B cell (primary cell): ENCODE measurements at regions not wholly inside any gene's neighbourhood (a gene's known extent, or its start where the extent isn't known, plus 50 kb on each side); places are given as distances from the start of the nearest gene placed in this dataset.

Experiments used
- ATAC-seq: fragments of 200-7000 bp; cut with Tn5 transposase; one replicate; pipeline ENCODE4 v1.10.0; 2021; ENCODE audit warnings: low read depth, mild to moderate bottlenecking, moderate number of reproducible peaks, moderate library complexity
- CTCF ChIA-PET: fragments of 350-600 bp; sonication (Branson Sonifier 250); formaldehyde crosslinking; loops from one replicate; lab custom pipeline; 2021; ENCODE audit warnings: antibody characterized with exemption, inconsistent platforms; lab: Charles Lee
- POLR2A ChIA-PET: fragments of 350-600 bp; sonication (Branson Sonifier 250); formaldehyde crosslinking; loops from one replicate; lab custom pipeline; 2021; ENCODE audit warnings: antibody characterized with exemption; lab: Charles Lee
- DNase-seq: peaks from one replicate; pipeline ENCODE4 v3.0.0; 2013
- H2AFZ ChIP-seq: 2 replicates; pipeline ENCODE4 v1.6.1; 2012; ENCODE audit warnings: mild to moderate bottlenecking, low read depth, low read length; ENCODE audit not compliant: insufficient read depth, poor library complexity, severe bottlenecking
- H3K27ac ChIP-seq, 2 donors: 1 replicate in 1 of 2; 2 replicates in 1 of 2; pipeline ENCODE4 v1.5.1; 2012 to 2013; ENCODE audit warnings: low read length in 2 of 2, mild to moderate bottlenecking in 2 of 2, moderate library complexity in 1 of 2
- H3K27me3 ChIP-seq, 4 experiments: fragments of 200-600 bp in 1 of 4; sonication (generic) in 1 of 4; replicated peaks in 1 of 4; 1 replicate in 2 of 4; 2 replicates in 2 of 4; pipeline versions ENCODE4 v1.6.1 to v1.7.0; 2013 to 2016; ENCODE audit warnings: low read length in 3 of 4, mild to moderate bottlenecking in 2 of 4, mixed read lengths in 1 of 4, moderate library complexity in 1 of 4; ENCODE audit not compliant: insufficient read depth in 4 of 4, control insufficient read depth in 3 of 4; ENCODE audit errors: control extremely low read depth in 1 of 4
- H3K36me3 ChIP-seq, 2 experiments: replicated peaks in 1 of 2; 1 replicate in 1 of 2; 2 replicates in 1 of 2; pipeline versions ENCODE4 v1.6.1 to v1.7.1; 2013; ENCODE audit warnings: low read length in 1 of 2; ENCODE audit not compliant: insufficient read depth in 2 of 2, control insufficient read depth in 1 of 2; ENCODE audit errors: control extremely low read depth in 1 of 2, extremely low read depth in 1 of 2
- H3K4me1 ChIP-seq, 2 donors: fragments of 200-600 bp in 1 of 2; sonication (generic) in 1 of 2; 1 replicate in 1 of 2; 2 replicates in 1 of 2; pipeline versions ENCODE4 v1.5.1 to v1.6.1; 2013 to 2017; ENCODE audit warnings: low read length in 2 of 2; ENCODE audit not compliant: control insufficient read depth in 2 of 2, insufficient read depth in 2 of 2
- H3K4me2 ChIP-seq: replicated peaks from 2 replicates; pipeline ENCODE3; 2012; ENCODE audit warnings: mild to moderate bottlenecking, low read depth, low read length; ENCODE audit not compliant: poor library complexity, severe bottlenecking
- H3K4me3 ChIP-seq, 5 experiments: fragments of 200-600 bp in 1 of 5; sonication (generic) in 1 of 5; 1 replicate in 3 of 5; 2 replicates in 2 of 5; pipeline versions ENCODE4 v1.5.1 to v1.7.0; 2011 to 2016; ENCODE audit warnings: low read length in 4 of 5, mild to moderate bottlenecking in 4 of 5, low read depth in 2 of 5, control low read depth in 1 of 5, moderate library complexity in 1 of 5; ENCODE audit not compliant: insufficient read depth in 1 of 5; ENCODE audit errors: control extremely low read depth in 1 of 5, extremely low read depth in 1 of 5
- H3K79me2 ChIP-seq: fragments of 200-600 bp; sonication (generic); one replicate; pipeline ENCODE4 v1.6.0; 2016; ENCODE audit warnings: low read length; ENCODE audit not compliant: control insufficient read depth, insufficient read depth
- H3K9ac ChIP-seq: fragments of 200-600 bp; sonication (generic); 2 replicates; pipeline ENCODE4 v1.6.1; 2017; ENCODE audit warnings: mild to moderate bottlenecking, low read length, moderate library complexity
- H3K9me3 ChIP-seq, 3 donors: one replicate each; pipeline versions ENCODE4 v1.6.1 to v1.7.1; 2013; ENCODE audit warnings: low read length in 2 of 3; ENCODE audit not compliant: control insufficient read depth in 2 of 3, insufficient read depth in 1 of 3; ENCODE audit errors: control extremely low read depth in 1 of 3
- H4K20me1 ChIP-seq: 2 replicates; pipeline ENCODE4 v1.6.0; 2012; ENCODE audit warnings: mild to moderate bottlenecking, low read length; ENCODE audit not compliant: insufficient read depth, control insufficient read depth, poor library complexity, severe bottlenecking
- H3K27ac Mint-ChIP-seq: one replicate; pipeline ENCODE4 v1.8.0; 2021; ENCODE audit warnings: mixed read lengths
- H3K27me3 Mint-ChIP-seq: one replicate; pipeline ENCODE4 v1.8.0; 2021; ENCODE audit warnings: mixed read lengths
- H3K4me1 Mint-ChIP-seq: one replicate; pipeline ENCODE4 v1.8.0; 2021; ENCODE audit warnings: mixed read lengths
- H3K4me3 Mint-ChIP-seq: one replicate; pipeline ENCODE4 v1.8.0; 2021; ENCODE audit warnings: mixed read lengths
- H3K9me3 Mint-ChIP-seq: one replicate; pipeline ENCODE4 v1.8.0; 2022; ENCODE audit warnings: mixed read lengths; ENCODE audit not compliant: insufficient read depth
- CTCF ChIP-seq: fragments of 200-600 bp; IDR thresholded peaks from one replicate; pipeline ENCODE4 v1.8.0; 2022; ENCODE audit warnings: antibody characterized with exemption, mild to moderate bottlenecking
- EZH2 ChIP-seq: IDR thresholded peaks from 2 replicates; pipeline ENCODE4 v1.6.1; 2012; ENCODE audit warnings: borderline replicate concordance, low read depth, mild to moderate bottlenecking, moderate library complexity, low read length; ENCODE audit not compliant: insufficient read depth, poor library complexity, severe bottlenecking
- WGBS: methylation state at CpG from one replicate; pipeline ENCODE4 v1.1.5; 2013; ENCODE audit warnings: missing lambda C conversion rate; ENCODE audit not compliant: insufficient coverage; 5-methylcytosine and 5-hydroxymethylcytosine counted together
- intact Hi-C: fragments of 100-400 bp; cut with micrococcal nuclease; formaldehyde crosslinking; loops from one replicate; pipeline ENCODE4 v1.10.0; 2022

- no peak overlapping the region for H3K9ac ChIP-seq
- Mint-ChIP-seq H3K4me1 (no peaks in the 10 kb centered on the region), H3K4me3 (no peak overlapping the region), H3K27me3 (no peaks in the 10 kb centered on the region), H3K27ac (no peak overlapping the region), H3K9me3 (peaks cover 7% of the 10 kb centered on the region)
- no peaks in the 10 kb centered on the region for H3K27me3 ChIP-seq
- H4K20me1 ChIP-seq, result no peaks in the 10 kb centered on the region
- intact Hi-C loops, result no loop called here
- no peak overlapping the region for H3K27ac ChIP-seq
- POLR2A ChIA-PET, result no interaction called here
- no peaks in the 10 kb centered on the region for H3K79me2 ChIP-seq
- WGBS, result no CpG with 5 or more reads among the region's 6 CpGs
- DNase-seq (no peak), ATAC-seq (no peak)
- H3K4me1 ChIP-seq, result no peaks in the 10 kb centered on the region
- H3K36me3 ChIP-seq, result no peaks in the 10 kb centered on the region
- H3K9me3 ChIP-seq, result no peaks in the 10 kb centered on the region
- no peak overlapping the region for H2AFZ ChIP-seq
- no peak overlapping the region for H3K4me3 ChIP-seq
- TF ChIP-seq EZH2 (no peak), CTCF (no peak)
- CTCF ChIA-PET, result no interaction called here
- no peak overlapping the region for H3K4me2 ChIP-seq
Observed at GRCh38 chr2:80947601-80948130, 643.1 kb upstream of the LRRTM1 start.

- no peak overlapping the region for H3K9ac ChIP-seq
- intact Hi-C loops, result no loop called here
- Mint-ChIP-seq H3K4me1 (no peaks in the 10 kb centered on the region), H3K9me3 (peaks cover 10% of the 10 kb centered on the region), H3K27ac (no peak overlapping the region), H3K4me3 (no peak overlapping the region), H3K27me3 (no peaks in the 10 kb centered on the region)
- no peak for TF ChIP-seq CTCF
- no peak for TF ChIP-seq EZH2
- 100% methylated on average over 2 of the region's 3 CpGs for WGBS
- H3K4me3 ChIP-seq, result no peak overlapping the region
- no peak overlapping the region for H2AFZ ChIP-seq
- no peaks in the 10 kb centered on the region for H3K36me3 ChIP-seq
- DNase-seq (no peak), ATAC-seq (no peak)
- CTCF ChIA-PET, result no interaction called here
- no peaks in the 10 kb centered on the region for H4K20me1 ChIP-seq
- no peaks in the 10 kb centered on the region for H3K4me1 ChIP-seq
- no peaks in the 10 kb centered on the region for H3K27me3 ChIP-seq
- no peak overlapping the region for H3K27ac ChIP-seq
- POLR2A ChIA-PET, result no interaction called here
- no peaks in the 10 kb centered on the region for H3K79me2 ChIP-seq
- H3K4me2 ChIP-seq, result no peak overlapping the region
- no peaks in the 10 kb centered on the region for H3K9me3 ChIP-seq
Observed at GRCh38 chr2:80943487-80943886, 638.9 kb upstream of the LRRTM1 start.
